ENCODE measurements at regions not wholly inside any gene's neighbourhood (a gene's known extent, or its start where the extent isn't known, plus 50 kb on each side); places are given as distances from the start of the nearest gene placed in this dataset.

- TF ChIP-seq, protein P1, sequence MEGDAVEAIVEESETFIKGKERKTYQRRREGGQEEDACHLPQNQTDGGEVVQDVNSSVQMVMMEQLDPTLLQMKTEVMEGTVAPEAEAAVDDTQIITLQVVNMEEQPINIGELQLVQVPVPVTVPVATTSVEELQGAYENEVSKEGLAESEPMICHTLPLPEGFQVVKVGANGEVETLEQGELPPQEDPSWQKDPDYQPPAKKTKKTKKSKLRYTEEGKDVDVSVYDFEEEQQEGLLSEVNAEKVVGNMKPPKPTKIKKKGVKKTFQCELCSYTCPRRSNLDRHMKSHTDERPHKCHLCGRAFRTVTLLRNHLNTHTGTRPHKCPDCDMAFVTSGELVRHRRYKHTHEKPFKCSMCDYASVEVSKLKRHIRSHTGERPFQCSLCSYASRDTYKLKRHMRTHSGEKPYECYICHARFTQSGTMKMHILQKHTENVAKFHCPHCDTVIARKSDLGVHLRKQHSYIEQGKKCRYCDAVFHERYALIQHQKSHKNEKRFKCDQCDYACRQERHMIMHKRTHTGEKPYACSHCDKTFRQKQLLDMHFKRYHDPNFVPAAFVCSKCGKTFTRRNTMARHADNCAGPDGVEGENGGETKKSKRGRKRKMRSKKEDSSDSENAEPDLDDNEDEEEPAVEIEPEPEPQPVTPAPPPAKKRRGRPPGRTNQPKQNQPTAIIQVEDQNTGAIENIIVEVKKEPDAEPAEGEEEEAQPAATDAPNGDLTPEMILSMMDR (IDR thresholded peaks at IDR 0.05; ENCODE audit: borderline replicate concordance, insufficient read depth, low read depth, low read length), result no peak
Measured at GRCh38 chr2:200159357-200159707, 147.2 kb upstream of the SPATS2L start.

DNA sequence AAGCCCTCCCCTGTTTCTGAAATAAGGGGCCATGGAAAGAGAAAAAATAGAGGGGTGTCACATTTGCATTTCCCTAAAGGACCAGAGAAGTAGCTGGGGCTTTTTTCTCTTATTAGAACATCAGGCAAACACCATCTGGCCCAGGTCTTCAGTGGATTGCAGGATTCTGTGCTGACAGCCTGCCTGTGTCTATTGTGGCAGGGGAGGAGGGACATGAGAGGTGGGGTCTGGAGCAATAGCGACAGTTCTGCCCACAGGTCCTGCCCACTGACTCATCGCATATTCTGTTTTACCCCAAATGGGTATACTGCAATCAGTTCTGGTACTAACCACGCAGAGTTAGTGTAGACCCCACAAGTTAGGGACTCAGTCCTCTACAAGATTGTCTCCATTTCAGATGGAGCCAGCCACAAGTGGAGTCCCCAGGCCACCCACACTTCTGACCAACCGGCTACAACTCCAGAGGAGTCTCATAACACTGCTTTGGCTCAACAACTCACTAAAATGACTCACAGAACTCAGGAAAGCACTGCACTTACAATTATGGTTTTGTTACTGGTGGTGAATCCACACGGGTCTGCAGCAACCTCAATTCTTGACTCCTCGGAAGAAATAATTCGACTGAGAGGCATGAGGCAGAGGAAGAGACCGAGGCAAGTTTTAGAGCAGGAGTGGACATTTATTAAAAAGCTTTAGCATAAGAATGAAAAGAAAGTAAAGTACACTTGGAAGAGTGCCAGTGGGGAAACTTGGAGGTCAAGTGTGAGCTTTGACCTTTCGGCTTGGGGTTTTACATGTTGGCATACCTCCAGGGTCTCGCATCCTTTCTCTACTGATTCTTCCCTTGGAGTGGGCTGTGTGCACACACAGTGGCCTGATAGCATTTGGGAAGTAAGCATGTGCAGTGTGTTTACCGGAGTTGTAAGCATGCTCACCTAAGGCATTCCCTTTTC lies 146.4 kb upstream of the SPATS2L start:
- TF ChIP-seq, protein P1 (IDR thresholded peaks at IDR 0.05; ENCODE audit: borderline replicate concordance, insufficient read depth, low read depth, low read length), result no peak

More at GRCh38 chr2:200159357-200159707, 147.2 kb upstream of the SPATS2L start:
- no peak overlapping the region for H3K4me3 ChIP-seq (ENCODE audit: low read depth, low read length)

DNA sequence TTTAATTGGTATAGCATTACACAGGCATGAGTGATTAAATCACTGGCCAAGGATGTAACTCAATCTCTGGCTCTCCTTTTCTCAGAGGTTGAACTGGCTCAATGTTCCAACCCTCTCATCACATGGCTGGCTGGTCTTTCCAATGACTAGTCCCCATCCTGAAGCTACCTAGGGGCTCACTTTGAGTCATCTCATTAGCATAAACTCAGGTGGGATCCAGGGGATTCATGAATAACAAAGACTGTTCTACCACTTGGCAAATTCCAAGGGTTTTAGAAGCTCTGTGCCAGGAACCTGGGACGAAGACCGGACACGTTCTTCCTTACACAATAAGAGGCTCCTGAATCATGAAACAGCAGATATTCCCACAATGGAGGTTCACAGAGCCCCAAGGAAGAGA lies 145.0 kb upstream of the SPATS2L start:
- no peak overlapping the region for H3K4me3 ChIP-seq (ENCODE audit: low read depth, low read length)
- TF ChIP-seq, protein P1 (IDR thresholded peaks at IDR 0.05; ENCODE audit: borderline replicate concordance, insufficient read depth, low read depth, low read length), result no peak

More for the DNA sequence above, 146.4 kb upstream of the SPATS2L start:
- H3K4me3 ChIP-seq (ENCODE audit: low read depth, low read length), result no peak overlapping the region

DNA sequence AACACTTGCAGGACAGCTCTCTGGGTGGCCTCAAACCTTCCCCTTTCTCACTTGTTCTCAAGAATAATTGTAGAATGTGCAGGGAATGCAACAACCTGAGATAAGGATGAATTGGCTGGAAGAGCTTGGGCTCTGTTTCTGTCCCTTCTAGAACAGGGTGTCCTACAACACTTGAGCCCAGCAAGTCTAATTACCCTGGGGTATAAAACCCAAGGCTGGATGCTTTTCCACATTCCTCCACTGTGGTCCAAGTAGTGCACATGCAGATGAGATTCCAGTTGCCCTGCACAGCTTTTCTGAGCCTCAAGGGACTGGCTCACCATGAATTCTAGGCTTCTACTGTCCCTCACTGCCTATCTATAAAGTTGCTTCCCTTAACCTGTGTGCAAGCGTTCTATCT lies 140.8 kb upstream of the SPATS2L start:
- TF ChIP-seq, protein P1 (IDR thresholded peaks at IDR 0.05; ENCODE audit: borderline replicate concordance, insufficient read depth, low read depth, low read length), result no peak

DNA sequence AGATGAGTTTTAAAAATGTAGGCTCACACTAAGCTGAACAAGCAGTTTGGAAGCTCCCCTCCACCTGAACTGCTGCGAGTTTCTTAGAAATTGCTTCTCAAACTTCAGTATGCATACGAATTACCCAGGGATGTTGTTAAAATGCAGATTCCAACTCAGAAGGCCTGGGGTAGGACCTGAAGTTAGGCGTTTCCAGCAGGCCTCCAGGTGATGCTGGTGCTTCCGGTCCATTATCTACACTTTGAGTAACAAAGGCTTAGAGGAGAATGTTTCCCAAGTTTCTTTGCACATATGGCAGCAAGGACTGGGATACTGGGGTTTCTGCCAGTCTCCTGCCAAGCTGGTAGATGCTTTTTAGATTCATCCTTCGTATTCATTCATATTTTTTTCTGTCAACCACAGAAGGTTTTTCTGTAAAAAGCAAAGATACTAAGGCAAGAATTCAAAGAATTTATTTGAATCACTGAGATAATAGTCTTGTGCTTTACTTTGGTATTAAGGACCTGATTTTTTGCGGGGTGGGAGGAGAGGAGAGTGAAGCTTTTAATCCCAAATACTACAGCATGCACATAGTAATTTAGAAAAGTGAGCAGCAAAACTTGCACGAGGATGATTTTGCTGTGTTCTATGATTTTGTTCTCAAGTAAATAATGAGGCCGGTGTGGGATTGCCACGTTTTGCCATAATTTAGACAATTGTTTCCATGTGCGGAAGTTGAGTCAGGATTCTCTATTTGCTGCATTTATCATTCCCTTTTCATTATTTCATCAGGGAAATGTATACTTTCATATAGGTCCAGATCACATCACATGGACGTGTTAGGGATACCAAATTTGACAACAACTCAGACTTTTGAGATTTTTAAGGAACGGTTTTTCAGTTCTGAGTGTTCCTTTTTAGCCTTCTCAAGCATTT lies 137.6 kb upstream of the SPATS2L start:
- TF ChIP-seq, protein P1 (IDR thresholded peaks at IDR 0.05; ENCODE audit: borderline replicate concordance, insufficient read depth, low read depth, low read length), result no peak
- no peak overlapping the region for H3K4me3 ChIP-seq (ENCODE audit: low read depth, low read length)

More for the DNA sequence above, 140.8 kb upstream of the SPATS2L start:
- no peak overlapping the region for H3K4me3 ChIP-seq (ENCODE audit: low read depth, low read length)

DNA sequence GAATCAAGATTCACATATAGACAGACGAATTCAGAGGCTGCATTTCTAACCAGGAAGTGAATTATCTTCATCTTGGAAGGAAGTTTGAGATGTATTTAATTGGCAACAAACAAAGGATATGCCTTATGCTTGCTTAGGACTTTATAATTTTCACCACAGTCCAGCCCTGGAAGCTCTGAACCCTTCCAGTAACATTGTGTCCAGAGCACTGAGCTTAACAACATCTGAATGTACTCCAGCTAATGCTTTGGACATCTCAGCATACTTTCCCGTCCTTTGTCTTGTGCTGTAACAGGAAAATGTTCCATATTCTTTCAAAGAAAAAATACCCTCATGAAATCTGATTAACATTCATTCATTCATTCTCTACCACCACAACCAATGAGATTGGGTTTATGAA lies 136.3 kb upstream of the SPATS2L start:
- H3K4me3 ChIP-seq (ENCODE audit: low read depth, low read length), result no peak overlapping the region
- TF ChIP-seq, protein P1 (IDR thresholded peaks at IDR 0.05; ENCODE audit: borderline replicate concordance, insufficient read depth, low read depth, low read length), result no peak
